ENCODE measurements at regions not wholly inside any gene's neighbourhood (a gene's known extent, or its start where the extent isn't known, plus 50 kb on each side); places are given as distances from the start of the nearest gene placed in this dataset.

- Histone ChIP-seq H3K4me1 (ENCODE audit: control insufficient read depth in 1 of 2, insufficient read depth in 2 of 2, low read length in 2 of 2) (no peaks in the 10 kb centered on the region), H3K36me3 (ENCODE audit: control insufficient read depth in 1 of 2, insufficient read depth in 2 of 2, low read length in 2 of 2) (no peaks in the 10 kb centered on the region), H3K4me3 (ENCODE audit: low read depth in 1 of 2, low read length in 2 of 2) (no peak overlapping the region), H3K9ac (ENCODE audit: low read depth in 1 of 2, low read length in 2 of 2) (no peak overlapping the region), H3K27me3 (ENCODE audit: control insufficient read depth in 1 of 2, insufficient read depth in 2 of 2, low read length in 2 of 2) (no peaks in the 10 kb centered on the region), H3K27ac (ENCODE audit: low read depth, low read length) (no peak overlapping the region), H3K9me3 (ENCODE audit: control insufficient read depth in 1 of 2, low read length in 2 of 2) (no peaks in the 10 kb centered on the region)
Observed at GRCh38 chr4:177770776-177771175, 328.5 kb upstream of the AGA start.

- Histone ChIP-seq H3K27ac (ENCODE audit: low read depth, low read length) (no peak overlapping the region), H3K36me3 (ENCODE audit: control insufficient read depth in 1 of 2, insufficient read depth in 2 of 2, low read length in 2 of 2) (no peaks in the 10 kb centered on the region), H3K27me3 (ENCODE audit: control insufficient read depth in 1 of 2, insufficient read depth in 2 of 2, low read length in 2 of 2) (no peaks in the 10 kb centered on the region), H3K9me3 (ENCODE audit: control insufficient read depth in 1 of 2, low read length in 2 of 2) (no peaks in the 10 kb centered on the region), H3K9ac (ENCODE audit: low read depth in 1 of 2, low read length in 2 of 2) (no peak overlapping the region), H3K4me1 (ENCODE audit: control insufficient read depth in 1 of 2, insufficient read depth in 2 of 2, low read length in 2 of 2) (no peaks in the 10 kb centered on the region), H3K4me3 (ENCODE audit: low read depth in 1 of 2, low read length in 2 of 2) (no peak overlapping the region)
Observed at GRCh38 chr4:177771645-177772044, 329.4 kb upstream of the AGA start.

GRCh38 chr4:177778623-177779022, 336.4 kb upstream of the AGA start:
- Histone ChIP-seq H3K27me3 (ENCODE audit: control insufficient read depth in 1 of 2, insufficient read depth in 2 of 2, low read length in 2 of 2) (no peaks in the 10 kb centered on the region), H3K4me3 (ENCODE audit: low read depth in 1 of 2, low read length in 2 of 2) (no peak overlapping the region), H3K27ac (ENCODE audit: low read depth, low read length) (no peak overlapping the region), H3K9ac (ENCODE audit: low read depth in 1 of 2, low read length in 2 of 2) (no peak overlapping the region), H3K9me3 (ENCODE audit: control insufficient read depth in 1 of 2, low read length in 2 of 2) (no peaks in the 10 kb centered on the region), H3K4me1 (ENCODE audit: control insufficient read depth in 1 of 2, insufficient read depth in 2 of 2, low read length in 2 of 2) (no peaks in the 10 kb centered on the region), H3K36me3 (ENCODE audit: control insufficient read depth in 1 of 2, insufficient read depth in 2 of 2, low read length in 2 of 2) (no peaks in the 10 kb centered on the region)

GRCh38 chr4:177785000-177785399, 342.8 kb upstream of the AGA start:
- no peak overlapping the region for H3K4me3 ChIP-seq (ENCODE audit: low read depth in 1 of 2, low read length in 2 of 2)
- H3K36me3 ChIP-seq (ENCODE audit: control insufficient read depth in 1 of 2, insufficient read depth in 2 of 2, low read length in 2 of 2): no peaks in the 10 kb centered on the region
- no peaks in the 10 kb centered on the region for H3K9me3 ChIP-seq (ENCODE audit: control insufficient read depth in 1 of 2, low read length in 2 of 2)
- no peaks in the 10 kb centered on the region for H3K27me3 ChIP-seq (ENCODE audit: control insufficient read depth in 1 of 2, insufficient read depth in 2 of 2, low read length in 2 of 2)
- H3K4me1 ChIP-seq (ENCODE audit: control insufficient read depth in 1 of 2, insufficient read depth in 2 of 2, low read length in 2 of 2): no peaks in the 10 kb centered on the region
- H3K27ac ChIP-seq (ENCODE audit: low read depth, low read length): no peak overlapping the region
- H3K9ac ChIP-seq (ENCODE audit: low read depth in 1 of 2, low read length in 2 of 2): no peak overlapping the region

GRCh38 chr4:177789610-177790009, 347.4 kb upstream of the AGA start:
- Histone ChIP-seq H3K9ac (ENCODE audit: low read depth in 1 of 2, low read length in 2 of 2) (no peak overlapping the region), H3K27ac (ENCODE audit: low read depth, low read length) (no peak overlapping the region), H3K36me3 (ENCODE audit: control insufficient read depth in 1 of 2, insufficient read depth in 2 of 2, low read length in 2 of 2) (no peaks in the 10 kb centered on the region), H3K9me3 (ENCODE audit: control insufficient read depth in 1 of 2, low read length in 2 of 2) (no peaks in the 10 kb centered on the region), H3K4me3 (ENCODE audit: low read depth in 1 of 2, low read length in 2 of 2) (no peak overlapping the region), H3K4me1 (ENCODE audit: control insufficient read depth in 1 of 2, insufficient read depth in 2 of 2, low read length in 2 of 2) (no peaks in the 10 kb centered on the region), H3K27me3 (ENCODE audit: control insufficient read depth in 1 of 2, insufficient read depth in 2 of 2, low read length in 2 of 2) (no peaks in the 10 kb centered on the region)

GRCh38 chr4:177791188-177791587, 349.0 kb upstream of the AGA start:
- no peak overlapping the region for H3K4me3 ChIP-seq (ENCODE audit: low read depth in 1 of 2, low read length in 2 of 2)
- H3K9me3 ChIP-seq (ENCODE audit: control insufficient read depth in 1 of 2, low read length in 2 of 2): no peaks in the 10 kb centered on the region
- no peak overlapping the region for H3K9ac ChIP-seq (ENCODE audit: low read depth in 1 of 2, low read length in 2 of 2)
- no peaks in the 10 kb centered on the region for H3K27me3 ChIP-seq (ENCODE audit: control insufficient read depth in 1 of 2, insufficient read depth in 2 of 2, low read length in 2 of 2)
- no peaks in the 10 kb centered on the region for H3K4me1 ChIP-seq (ENCODE audit: control insufficient read depth in 1 of 2, insufficient read depth in 2 of 2, low read length in 2 of 2)
- H3K36me3 ChIP-seq (ENCODE audit: control insufficient read depth in 1 of 2, insufficient read depth in 2 of 2, low read length in 2 of 2): no peaks in the 10 kb centered on the region
- H3K27ac ChIP-seq (ENCODE audit: low read depth, low read length): no peak overlapping the region

- Histone ChIP-seq H3K9ac (ENCODE audit: low read depth in 1 of 2, low read length in 2 of 2) (no peak overlapping the region), H3K4me1 (ENCODE audit: control insufficient read depth in 1 of 2, insufficient read depth in 2 of 2, low read length in 2 of 2) (no peaks in the 10 kb centered on the region), H3K4me3 (ENCODE audit: low read depth in 1 of 2, low read length in 2 of 2) (no peak overlapping the region), H3K9me3 (ENCODE audit: control insufficient read depth in 1 of 2, low read length in 2 of 2) (no peaks in the 10 kb centered on the region), H3K36me3 (ENCODE audit: control insufficient read depth in 1 of 2, insufficient read depth in 2 of 2, low read length in 2 of 2) (no peaks in the 10 kb centered on the region), H3K27ac (ENCODE audit: low read depth, low read length) (no peak overlapping the region), H3K27me3 (ENCODE audit: control insufficient read depth in 1 of 2, insufficient read depth in 2 of 2, low read length in 2 of 2) (no peaks in the 10 kb centered on the region)
Observed at GRCh38 chr4:177796841-177797240, 354.6 kb upstream of the AGA start.

GRCh38 chr4:177798161-177798560, 355.9 kb upstream of the AGA start:
- H3K9me3 ChIP-seq (ENCODE audit: control insufficient read depth in 1 of 2, low read length in 2 of 2): no peaks in the 10 kb centered on the region
- no peaks in the 10 kb centered on the region for H3K4me1 ChIP-seq (ENCODE audit: control insufficient read depth in 1 of 2, insufficient read depth in 2 of 2, low read length in 2 of 2)
- H3K27me3 ChIP-seq (ENCODE audit: control insufficient read depth in 1 of 2, insufficient read depth in 2 of 2, low read length in 2 of 2): no peaks in the 10 kb centered on the region
- H3K4me3 ChIP-seq (ENCODE audit: low read depth in 1 of 2, low read length in 2 of 2): no peak overlapping the region
- no peak overlapping the region for H3K27ac ChIP-seq (ENCODE audit: low read depth, low read length)
- H3K9ac ChIP-seq (ENCODE audit: low read depth in 1 of 2, low read length in 2 of 2): no peak overlapping the region
- no peaks in the 10 kb centered on the region for H3K36me3 ChIP-seq (ENCODE audit: control insufficient read depth in 1 of 2, insufficient read depth in 2 of 2, low read length in 2 of 2)

GRCh38 chr4:177802162-177802561, 359.9 kb upstream of the AGA start:
- H3K9ac ChIP-seq (ENCODE audit: low read depth in 1 of 2, low read length in 2 of 2): no peak overlapping the region
- no peaks in the 10 kb centered on the region for H3K4me1 ChIP-seq (ENCODE audit: control insufficient read depth in 1 of 2, insufficient read depth in 2 of 2, low read length in 2 of 2)
- H3K9me3 ChIP-seq (ENCODE audit: control insufficient read depth in 1 of 2, low read length in 2 of 2): no peaks in the 10 kb centered on the region
- no peaks in the 10 kb centered on the region for H3K27me3 ChIP-seq (ENCODE audit: control insufficient read depth in 1 of 2, insufficient read depth in 2 of 2, low read length in 2 of 2)
- no peak overlapping the region for H3K4me3 ChIP-seq (ENCODE audit: low read depth in 1 of 2, low read length in 2 of 2)
- no peak overlapping the region for H3K27ac ChIP-seq (ENCODE audit: low read depth, low read length)
- no peaks in the 10 kb centered on the region for H3K36me3 ChIP-seq (ENCODE audit: control insufficient read depth in 1 of 2, insufficient read depth in 2 of 2, low read length in 2 of 2)

GRCh38 chr4:177802661-177803060, 360.4 kb upstream of the AGA start:
- Histone ChIP-seq H3K27ac (ENCODE audit: low read depth, low read length) (no peak overlapping the region), H3K9me3 (ENCODE audit: control insufficient read depth in 1 of 2, low read length in 2 of 2) (no peaks in the 10 kb centered on the region), H3K36me3 (ENCODE audit: control insufficient read depth in 1 of 2, insufficient read depth in 2 of 2, low read length in 2 of 2) (no peaks in the 10 kb centered on the region), H3K27me3 (ENCODE audit: control insufficient read depth in 1 of 2, insufficient read depth in 2 of 2, low read length in 2 of 2) (no peaks in the 10 kb centered on the region), H3K4me3 (ENCODE audit: low read depth in 1 of 2, low read length in 2 of 2) (no peak overlapping the region), H3K4me1 (ENCODE audit: control insufficient read depth in 1 of 2, insufficient read depth in 2 of 2, low read length in 2 of 2) (no peaks in the 10 kb centered on the region), H3K9ac (ENCODE audit: low read depth in 1 of 2, low read length in 2 of 2) (no peak overlapping the region)

GRCh38 chr4:177803151-177803550, 360.9 kb upstream of the AGA start:
- no peak overlapping the region for H3K27ac ChIP-seq (ENCODE audit: low read depth, low read length)
- no peak overlapping the region for H3K9ac ChIP-seq (ENCODE audit: low read depth in 1 of 2, low read length in 2 of 2)
- no peaks in the 10 kb centered on the region for H3K27me3 ChIP-seq (ENCODE audit: control insufficient read depth in 1 of 2, insufficient read depth in 2 of 2, low read length in 2 of 2)
- no peaks in the 10 kb centered on the region for H3K4me1 ChIP-seq (ENCODE audit: control insufficient read depth in 1 of 2, insufficient read depth in 2 of 2, low read length in 2 of 2)
- no peaks in the 10 kb centered on the region for H3K36me3 ChIP-seq (ENCODE audit: control insufficient read depth in 1 of 2, insufficient read depth in 2 of 2, low read length in 2 of 2)
- H3K9me3 ChIP-seq (ENCODE audit: control insufficient read depth in 1 of 2, low read length in 2 of 2): no peaks in the 10 kb centered on the region
- H3K4me3 ChIP-seq (ENCODE audit: low read depth in 1 of 2, low read length in 2 of 2): no peak overlapping the region
